ENCODE measurements at regions not wholly inside any gene's neighbourhood (a gene's known extent, or its start where the extent isn't known, plus 50 kb on each side); places are given as distances from the start of the nearest gene placed in this dataset.

DNA sequence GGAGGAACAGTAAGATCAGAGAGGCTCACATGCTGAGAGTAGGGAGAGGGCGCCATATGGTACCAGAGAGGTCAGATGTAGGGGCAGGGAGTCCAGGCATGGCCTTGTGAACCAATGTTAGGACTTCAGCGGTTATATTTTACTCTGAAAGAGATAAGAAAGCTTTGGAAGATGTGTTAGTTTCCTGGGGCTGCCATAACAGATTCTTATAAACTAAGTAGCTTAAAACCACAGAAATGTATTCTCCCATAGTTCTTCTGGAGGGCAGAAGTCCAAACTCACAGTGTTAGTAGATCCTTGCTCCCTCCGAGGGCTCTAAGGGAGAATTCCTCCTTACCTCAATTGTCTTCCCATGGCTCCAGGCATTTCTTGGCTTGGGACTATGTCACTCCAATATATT lies 502.5 kb upstream of the ADGRL2 start:
- no peaks in the 10 kb centered on the region for H3K27me3 ChIP-seq (replicated peaks in 1 of 4; ENCODE audit: control insufficient read depth in 3 of 4, extremely low read depth in 1 of 4, insufficient read depth in 3 of 4, low read length in 3 of 4)
- H3K79me1 ChIP-seq (ENCODE audit: low read depth, low read length): no peaks in the 10 kb centered on the region
- no peaks in the 10 kb centered on the region for H3K36me3 ChIP-seq (ENCODE audit: control insufficient read depth in 2 of 4, insufficient read depth in 4 of 4, low read length in 3 of 4)
- H4K91ac ChIP-seq (replicated peaks; ENCODE audit: insufficient read length, low read length): no peak overlapping the region
- H2BK20ac ChIP-seq (ENCODE audit: low read length): no peak overlapping the region
- no peak for TF ChIP-seq SIRT6 (IDR thresholded peaks at IDR 0.05; ENCODE audit: low read length)
- no peak for TF ChIP-seq EGR1 (IDR thresholded peaks at IDR 0.05; ENCODE audit: borderline replicate concordance, low read depth, low read length)
- no peak for TF ChIP-seq SRF (IDR thresholded peaks at IDR 0.05; ENCODE audit: low read depth, low read length)
- no peak for TF ChIP-seq HDAC2 (IDR thresholded peaks at IDR 0.05; ENCODE audit: borderline replicate concordance in 1 of 2, low read depth in 2 of 2, low read length in 2 of 2)
- TF ChIP-seq, protein P1, sequence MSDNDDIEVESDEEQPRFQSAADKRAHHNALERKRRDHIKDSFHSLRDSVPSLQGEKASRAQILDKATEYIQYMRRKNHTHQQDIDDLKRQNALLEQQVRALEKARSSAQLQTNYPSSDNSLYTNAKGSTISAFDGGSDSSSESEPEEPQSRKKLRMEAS (IDR thresholded peaks at IDR 0.05): no peak
- no peak for TF ChIP-seq CBX5 (IDR thresholded peaks at IDR 0.05; ENCODE audit: low read depth, low read length)
- no peak for TF ChIP-seq TBP (IDR thresholded peaks at IDR 0.05; ENCODE audit: low read depth, low read length)
- no peak for TF ChIP-seq BCL11A (IDR thresholded peaks at IDR 0.05; ENCODE audit: low read depth in 2 of 2, low read length in 2 of 2)
- TF ChIP-seq ZNF274 (IDR thresholded peaks at IDR 0.05; ENCODE audit: borderline replicate concordance, extremely low read depth, low read length): no peak
- TF ChIP-seq PHF8 (conservative IDR thresholded peaks at IDR 0.05; ENCODE audit: low read depth, low read length): no peak
- no peak for TF ChIP-seq JUND (IDR thresholded peaks at IDR 0.05; ENCODE audit: low read length)
- no peak for TF ChIP-seq BRCA1 (IDR thresholded peaks at IDR 0.05; ENCODE audit: low read depth, low read length)
- no peaks in the 10 kb centered on the region; the same call in 1 of the 2 replicates for H3K23me2 ChIP-seq (ENCODE audit: low read depth, low read length)
- no peak overlapping the region for H3K4me3 ChIP-seq (ENCODE audit: extremely low read depth in 1 of 4, insufficient read depth in 2 of 4, low read depth in 3 of 4, low read length in 4 of 4)
- H3K4me2 ChIP-seq (ENCODE audit: insufficient read depth in 1 of 2, low read depth in 2 of 2, low read length in 2 of 2): no peak overlapping the region
- H4K20me1 ChIP-seq (replicated peaks in 1 of 2; ENCODE audit: control insufficient read depth in 1 of 2, insufficient read depth in 2 of 2, low read length in 2 of 2): no peaks in the 10 kb centered on the region
- ChIA-PET CTCF (ENCODE audit: partially characterized antibody) (no interaction called here), POLR2A (ENCODE audit: partially characterized antibody) (no interaction called here)
- H3K27ac ChIP-seq (ENCODE audit: low read depth, low read length): no peak overlapping the region
- no peaks in the 10 kb centered on the region for H3K79me2 ChIP-seq (ENCODE audit: control insufficient read depth in 1 of 2, insufficient read depth in 2 of 2, low read length in 2 of 2)
- H4K8ac ChIP-seq (ENCODE audit: extremely low read depth, insufficient read depth, low read length): no peak overlapping the region
- H4K5ac ChIP-seq (ENCODE audit: insufficient read length, low read depth, low read length): no peak overlapping the region
- no peak overlapping the region for H2BK5ac ChIP-seq (ENCODE audit: low read depth, low read length)
- no peak overlapping the region for H3K14ac ChIP-seq (ENCODE audit: insufficient read length)
- FAIRE-seq (no peak), DNase-seq (ENCODE audit: low read depth in 1 of 2, low spot score in 2 of 2) (no peak)
- no peak overlapping the region for H2BK120ac ChIP-seq (replicated peaks; ENCODE audit: low read depth, low read length)
- 95% methylated on average over 3 of the region's 3 CpGs; no CpG with 5 or more reads in 1 of the 2 experiments for WGBS, 2 experiments (ENCODE audit: extremely low coverage in 1 of 2, insufficient coverage in 1 of 2, insufficient read length in 1 of 2, insufficient replicate concordance in 2 of 2, low coverage in 1 of 2, low lambda C conversion rate in 2 of 2, missing lambda C conversion rate in 1 of 2)
- H3K23ac ChIP-seq (ENCODE audit: insufficient read length): no peak overlapping the region
- no peak overlapping the region for H2BK12ac ChIP-seq (ENCODE audit: low read depth, low read length)
- no peaks in the 10 kb centered on the region for H3K9me3 ChIP-seq (ENCODE audit: insufficient read depth in 2 of 2, low read depth in 1 of 2, low read length in 1 of 2)
- H3K4me1 ChIP-seq (replicated peaks in 1 of 4; ENCODE audit: control insufficient read depth in 3 of 4, insufficient read depth in 4 of 4, low read length in 3 of 4): no peaks in the 10 kb centered on the region
- H2BK15ac ChIP-seq (ENCODE audit: low read length): no peak overlapping the region
- H3K4ac ChIP-seq (replicated peaks; ENCODE audit: insufficient read length, low read depth, low read length): no peak overlapping the region
- H3K9ac ChIP-seq (replicated peaks in 1 of 4; ENCODE audit: extremely low read depth in 1 of 4, low read depth in 3 of 4, low read length in 3 of 4): no peak overlapping the region
- no peak overlapping the region for H3K56ac ChIP-seq (replicated peaks; ENCODE audit: insufficient read length, low read depth, low read length)
- H2AFZ ChIP-seq (ENCODE audit: low read length): no peak overlapping the region
- H2AK5ac ChIP-seq (ENCODE audit: low read depth, low read length): no peak overlapping the region
- no peak overlapping the region for H3K18ac ChIP-seq (ENCODE audit: extremely low read depth, low read length)

Data from H1 (cell line).